ENCODE measurements at regions not wholly inside any gene's neighbourhood (a gene's known extent, or its start where the extent isn't known, plus 50 kb on each side); places are given as distances from the start of the nearest gene placed in this dataset.
"Not testable (repeated sequence)": the region's sequence is repeated elsewhere in the genome, so short reads cannot be mapped to it uniquely, and the experiment has no call there.

- Histone ChIP-seq H3K27ac (ENCODE audit: low read depth in 2 of 2, low read length in 2 of 2) (no peak overlapping the region), H3K4me1 (ENCODE audit: control insufficient read depth in 2 of 3, insufficient read depth in 2 of 3, low read depth in 1 of 3, low read length in 3 of 3) (no peaks in the 10 kb centered on the region), H3K9ac (ENCODE audit: low read length in 3 of 3) (no peak overlapping the region), H3K4me3 (ENCODE audit: low read length in 3 of 3) (no peak overlapping the region), H3K27me3 (ENCODE audit: control insufficient read depth, insufficient read depth, low read length) (no peaks in the 10 kb centered on the region), H3K36me3 (ENCODE audit: control insufficient read depth in 2 of 3, insufficient read depth in 3 of 3, low read length in 3 of 3) (no peaks in the 10 kb centered on the region), H3K9me3 (ENCODE audit: control insufficient read depth in 2 of 3, insufficient read depth in 1 of 3, low read length in 3 of 3) (no peaks in the 10 kb centered on the region)
- no peak for TF ChIP-seq CTCF (IDR thresholded peaks at IDR 0.05; ENCODE audit: borderline replicate concordance, extremely low read depth, insufficient read depth)
- FAIRE-seq (no peak), DNase-seq (no peak)
- intact Hi-C loops (cut with DNase I): no loop called here
Observed at GRCh38 chr2:220815698-220816097, 756.4 kb downstream of the EPHA4 start.

DNA sequence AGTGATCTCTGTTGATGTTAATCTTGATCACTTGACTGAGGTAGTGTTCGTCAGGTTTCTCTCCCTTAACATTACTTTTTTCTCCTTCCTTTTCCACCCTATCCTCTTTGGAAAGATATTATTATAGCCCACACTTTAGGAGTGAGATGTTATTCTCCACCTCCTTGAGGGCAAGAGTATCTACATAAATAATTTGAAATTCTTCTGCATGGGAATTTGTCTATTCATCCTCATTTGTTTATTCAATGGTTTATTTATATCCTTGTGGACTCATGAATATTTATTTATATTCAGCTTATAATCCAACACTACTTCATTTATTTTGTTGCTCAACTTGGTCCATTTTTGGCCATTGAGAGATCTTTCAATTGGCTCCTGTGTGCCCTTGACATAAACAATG is 750.4 kb downstream of the EPHA4 start:
- Histone ChIP-seq H3K36me3 (ENCODE audit: control insufficient read depth in 2 of 3, insufficient read depth in 3 of 3, low read length in 3 of 3) (no peaks in the 10 kb centered on the region), H3K9ac (ENCODE audit: low read length in 3 of 3) (no peak overlapping the region), H3K27me3 (ENCODE audit: control insufficient read depth, insufficient read depth, low read length) (no peaks in the 10 kb centered on the region), H3K4me1 (ENCODE audit: control insufficient read depth in 2 of 3, insufficient read depth in 2 of 3, low read depth in 1 of 3, low read length in 3 of 3) (no peaks in the 10 kb centered on the region), H3K27ac (ENCODE audit: low read depth in 2 of 2, low read length in 2 of 2) (no peak overlapping the region), H3K9me3 (ENCODE audit: control insufficient read depth in 2 of 3, insufficient read depth in 1 of 3, low read length in 3 of 3) (no peaks in the 10 kb centered on the region), H3K4me3 (ENCODE audit: low read length in 3 of 3) (no peak overlapping the region)
- FAIRE-seq (no peak), DNase-seq (no peak)
- TF ChIP-seq CTCF (IDR thresholded peaks at IDR 0.05; ENCODE audit: borderline replicate concordance, extremely low read depth, insufficient read depth): no peak
- intact Hi-C loops (cut with DNase I): no loop called here

DNA sequence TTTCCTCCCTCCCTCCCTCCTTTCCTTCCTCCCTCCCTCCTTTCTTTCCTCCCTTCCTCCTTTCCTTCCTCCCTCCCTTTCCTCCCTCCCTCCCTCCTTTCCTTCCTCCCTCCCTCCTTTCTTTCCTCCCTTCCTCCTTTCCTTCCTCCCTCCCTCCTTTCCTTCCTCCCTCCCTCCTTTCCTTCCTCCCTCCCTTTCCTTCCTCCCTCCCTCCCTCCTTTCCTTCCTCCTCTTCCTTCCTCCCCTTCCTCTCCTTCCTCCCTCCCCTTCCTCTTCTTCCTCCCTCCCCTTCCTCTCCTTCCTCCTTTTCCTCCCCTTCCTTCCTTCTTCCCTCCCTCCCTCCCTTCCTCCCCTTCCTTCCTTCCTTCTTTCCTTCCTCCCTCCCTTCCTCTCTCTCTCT is 748.5 kb downstream of the EPHA4 start:
- H3K9ac ChIP-seq (ENCODE audit: low read length in 3 of 3); intact Hi-C loops (cut with DNase I); H3K4me1 ChIP-seq (ENCODE audit: control insufficient read depth in 2 of 3, insufficient read depth in 2 of 3, low read depth in 1 of 3, low read length in 3 of 3); H3K27me3 ChIP-seq (ENCODE audit: control insufficient read depth, insufficient read depth, low read length); FAIRE-seq; H3K36me3 ChIP-seq (ENCODE audit: control insufficient read depth in 2 of 3, insufficient read depth in 3 of 3, low read length in 3 of 3); H3K4me3 ChIP-seq (ENCODE audit: low read length in 3 of 3); H3K9me3 ChIP-seq (ENCODE audit: control insufficient read depth in 2 of 3, insufficient read depth in 1 of 3, low read length in 3 of 3); H3K27ac ChIP-seq (ENCODE audit: low read depth in 2 of 2, low read length in 2 of 2); DNase-seq: not testable (repeated sequence)

- DNase-seq (no peak), FAIRE-seq (no peak)
- Histone ChIP-seq H3K9ac (ENCODE audit: low read length in 3 of 3) (no peak overlapping the region), H3K36me3 (ENCODE audit: control insufficient read depth in 2 of 3, insufficient read depth in 3 of 3, low read length in 3 of 3) (no peaks in the 10 kb centered on the region), H3K27ac (ENCODE audit: low read depth in 2 of 2, low read length in 2 of 2) (no peak overlapping the region), H3K9me3 (ENCODE audit: control insufficient read depth in 2 of 3, insufficient read depth in 1 of 3, low read length in 3 of 3) (no peaks in the 10 kb centered on the region), H3K4me3 (ENCODE audit: low read length in 3 of 3) (no peak overlapping the region), H3K4me1 (ENCODE audit: control insufficient read depth in 2 of 3, insufficient read depth in 2 of 3, low read depth in 1 of 3, low read length in 3 of 3) (no peaks in the 10 kb centered on the region), H3K27me3 (ENCODE audit: control insufficient read depth, insufficient read depth, low read length) (no peaks in the 10 kb centered on the region)
- TF ChIP-seq CTCF (IDR thresholded peaks at IDR 0.05; ENCODE audit: borderline replicate concordance, extremely low read depth, insufficient read depth): no peak
- intact Hi-C loops (cut with DNase I): no loop called here
Observed at GRCh38 chr2:220833446-220833845, 738.7 kb downstream of the EPHA4 start.

Data from kidney (tissue), 13 donors.